HepG2 (cell line): ENCODE measurements at regions not wholly inside any gene's neighbourhood (a gene's known extent, or its start where the extent isn't known, plus 50 kb on each side); places are given as distances from the start of the nearest gene placed in this dataset.

Experiments
- ATAC-seq: fragments of 200-7000 bp; cut with Tn5 transposase; 3 replicates; pipeline ENCODE4 v1.9.1; 2020; ENCODE audit warnings: mild to moderate bottlenecking, moderate library complexity
- BruUV-seq: library from RNA; stranded (reverse); fragments of 400-500 nt; replicated peaks from 2 replicates; lab custom pipeline; 2021; lab: Mats Ljungman, UMichigan
- CTCF ChIA-PET: fragments of 300-600 bp; formaldehyde crosslinking; extraction: SDS; loops from one replicate; lab custom pipeline; 2021; ENCODE audit warnings: low total read pairs, inconsistent platforms, low intra/inter-chr PET ratio; lab: Yijun Ruan, JAX
- POLR2A ChIA-PET: fragments of 350-600 bp; sonication (Branson Sonifier 250); formaldehyde crosslinking; loops from one replicate; lab custom pipeline; 2020; ENCODE audit warnings: antibody characterized with exemption, inconsistent platforms; lab: Yijun Ruan, JAX
- DNase-seq: peaks from one replicate; pipeline ENCODE4 v3.0.0-alpha.2; 2015; ENCODE audit warnings: low spot score
- FAIRE-seq: peaks from 3 replicates; lab custom pipeline; 2011; peaks lifted over from hg19 to GRCh38; lab: Jason Lieb, UNC
- H2AFZ ChIP-seq: one replicate; pipeline ENCODE4 v1.6.1; 2011; ENCODE audit warnings: low read length, inconsistent platforms
- H3K27ac ChIP-seq: fragments of 300-600 bp; 3 replicates; pipeline ENCODE4 v1.8.0; 2011; ENCODE audit warnings: mixed run types, mild to moderate bottlenecking, mixed read lengths, low read length, inconsistent platforms; ENCODE audit not compliant: insufficient read depth; ENCODE audit errors: extremely low read length
- H3K27me3 ChIP-seq, 2 experiments: fragments of 200-600 bp in 1 of 2; 2 replicates in 1 of 2; 3 replicates in 1 of 2; pipeline versions ENCODE4 v1.6.0 to v1.8.0; 2011; ENCODE audit warnings: low read length in 2 of 2, mild to moderate bottlenecking in 2 of 2, moderate library complexity in 2 of 2, inconsistent platforms in 1 of 2; ENCODE audit not compliant: insufficient read depth in 2 of 2, control insufficient read depth in 1 of 2
- H3K36me3 ChIP-seq, 2 experiments: fragments of 200-600 bp in 1 of 2; replicated peaks in 1 of 2; 2 replicates in 1 of 2; 3 replicates in 1 of 2; pipeline versions ENCODE4 v1.5.1 to v1.8.0; 2011; ENCODE audit warnings: low read length in 2 of 2, inconsistent platforms in 1 of 2; ENCODE audit not compliant: insufficient read depth in 2 of 2, control insufficient read depth in 1 of 2
- H3K4me1 ChIP-seq: 2 replicates; pipeline ENCODE4 v1.5.1; 2012; ENCODE audit warnings: low read length, inconsistent platforms; ENCODE audit not compliant: insufficient read depth
- H3K4me2 ChIP-seq: 2 replicates; pipeline ENCODE4 v1.6.0; 2011; ENCODE audit warnings: low read depth, low read length, inconsistent platforms
- H3K4me3 ChIP-seq, 3 experiments: fragments of 200-600 bp in 1 of 3; sonication (generic), shearing (Covaris generic) in 1 of 3; replicated peaks in 1 of 3; 2 replicates each; pipeline ENCODE4 v1.5.1; 2011 to 2016; ENCODE audit warnings: low read length in 3 of 3, inconsistent platforms in 2 of 3, low read depth in 2 of 3, mild to moderate bottlenecking in 2 of 3, control low read depth in 1 of 3, mixed read lengths in 1 of 3; ENCODE audit not compliant: insufficient read depth in 1 of 3
- H3K79me2 ChIP-seq: one replicate; pipeline ENCODE4 v1.6.1; 2011; ENCODE audit warnings: low read length, inconsistent platforms; ENCODE audit not compliant: insufficient read depth
- H3K9ac ChIP-seq: 2 replicates; pipeline ENCODE4 v1.6.0; 2011; ENCODE audit warnings: mild to moderate bottlenecking, low read depth, low read length, inconsistent platforms; ENCODE audit not compliant: insufficient read depth
- H3K9me3 ChIP-seq: 2 replicates; pipeline ENCODE4 v1.5.1; 2012; ENCODE audit warnings: mild to moderate bottlenecking, low read length
- H4K20me1 ChIP-seq: 2 replicates; pipeline ENCODE4 v1.6.0; 2011; ENCODE audit warnings: inconsistent platforms, mild to moderate bottlenecking, low read length, moderate library complexity; ENCODE audit not compliant: insufficient read depth
- CTCF ChIP-seq: sonication (generic); formaldehyde crosslinking; IDR thresholded peaks from 2 replicates; pipeline ENCODE4 v1.5.0; 2020; ENCODE audit warnings: mild to moderate bottlenecking, missing genetic modification reagents, moderate library complexity
- MIXL1 ChIP-seq: IDR thresholded peaks from 2 replicates; pipeline ENCODE4 v1.6.1; 2016
- ZNF180 ChIP-seq: sonication (generic); formaldehyde crosslinking; IDR thresholded peaks from 2 replicates; pipeline ENCODE4 v1.4.0; 2020; ENCODE audit warnings: low read depth, missing genetic modification reagents, borderline replicate concordance
- ZNF234 ChIP-seq: sonication (generic); formaldehyde crosslinking; conservative IDR thresholded peaks from 2 replicates; pipeline ENCODE4 v1.5.1; 2020; ENCODE audit warnings: mild to moderate bottlenecking, missing genetic modification reagents
- WGBS: methylation state at CpG from one replicate; pipeline ENCODE4 v1.1.6; 2017; ENCODE audit warnings: low lambda C conversion rate; 5-methylcytosine and 5-hydroxymethylcytosine counted together
- in situ Hi-C: cut with HindIII; loops from 2 replicates; pipeline ENCODE4 v1.10.0; 2017; ENCODE audit warnings: low pct_unique_long_range_greater_than_20kb; ENCODE audit not compliant: extremely low pct_ligation_motif_present
- intact Hi-C: fragments of 100-400 bp; cut with micrococcal nuclease; formaldehyde crosslinking; loops from one replicate; pipeline ENCODE4 v1.10.0; 2022; ENCODE audit not compliant: unreplicated experiment

GRCh38 chr2:191627518-191627917, 50.4 kb upstream of the NABP1 start:
- POLR2A ChIA-PET = interaction anchor here (1.3 to 3.8 kb wide), 2 partner anchors 10 to 50 kb away, joined by 5 to 17 read pairs; partner anchors contain the start of gene NABP1
- peaks cover 13% of the 10 kb centered on the region for H3K4me1 ChIP-seq
- no peaks in the 10 kb centered on the region for H4K20me1 ChIP-seq
- no peak for FAIRE-seq
- intact Hi-C loops = no loop called here
- WGBS = 52% methylated on average over 1 of the region's 1 CpG
- TF ChIP-seq ZNF180 (no peak), CTCF (CRISPR knock-in tag) (no peak), MIXL1 (CRISPR knock-in tag) (no peak), ZNF234 (no peak)
- TF ChIP-seq, all 625 proteins: peak for 0
- Histone ChIP-seq H3K9me3 (no peaks in the 10 kb centered on the region), H3K4me2 (no peak overlapping the region), H3K79me2 (no peaks in the 10 kb centered on the region), H3K9ac (no peak overlapping the region), H3K36me3 (no peaks in the 10 kb centered on the region), H3K27me3 (no peaks in the 10 kb centered on the region), H3K27ac (no peak overlapping the region), H3K4me3 (no peak overlapping the region), H2AFZ (no peak overlapping the region)
- no peak for DNase-seq
- no peak for ATAC-seq
- in situ Hi-C loops = no loop called here
- CTCF ChIA-PET = no interaction called here
- no TSS peak for BruUV-seq
